HepG2 (cell line): ENCODE measurements at regions not wholly inside any gene's neighbourhood (a gene's known extent, or its start where the extent isn't known, plus 50 kb on each side); places are given as distances from the start of the nearest gene placed in this dataset.

Experiments
- ATAC-seq: fragments of 200-7000 bp; cut with Tn5 transposase; 3 replicates; pipeline ENCODE4 v1.9.1; 2020; ENCODE audit warnings: mild to moderate bottlenecking, moderate library complexity
- BruUV-seq: library from RNA; stranded (reverse); fragments of 400-500 nt; replicated peaks from 2 replicates; lab custom pipeline; 2021; lab: Mats Ljungman, UMichigan
- CTCF ChIA-PET: fragments of 300-600 bp; formaldehyde crosslinking; extraction: SDS; loops from one replicate; lab custom pipeline; 2021; ENCODE audit warnings: low total read pairs, inconsistent platforms, low intra/inter-chr PET ratio; lab: Yijun Ruan, JAX
- POLR2A ChIA-PET: fragments of 350-600 bp; sonication (Branson Sonifier 250); formaldehyde crosslinking; loops from one replicate; lab custom pipeline; 2020; ENCODE audit warnings: antibody characterized with exemption, inconsistent platforms; lab: Yijun Ruan, JAX
- DNase-seq: peaks from one replicate; pipeline ENCODE4 v3.0.0-alpha.2; 2015; ENCODE audit warnings: low spot score
- FAIRE-seq: peaks from 3 replicates; lab custom pipeline; 2011; peaks lifted over from hg19 to GRCh38; lab: Jason Lieb, UNC
- H2AFZ ChIP-seq: one replicate; pipeline ENCODE4 v1.6.1; 2011; ENCODE audit warnings: low read length, inconsistent platforms
- H3K27ac ChIP-seq: fragments of 300-600 bp; 3 replicates; pipeline ENCODE4 v1.8.0; 2011; ENCODE audit warnings: mixed run types, mild to moderate bottlenecking, mixed read lengths, low read length, inconsistent platforms; ENCODE audit not compliant: insufficient read depth; ENCODE audit errors: extremely low read length
- H3K27me3 ChIP-seq, 2 experiments: fragments of 200-600 bp in 1 of 2; 2 replicates in 1 of 2; 3 replicates in 1 of 2; pipeline versions ENCODE4 v1.6.0 to v1.8.0; 2011; ENCODE audit warnings: low read length in 2 of 2, mild to moderate bottlenecking in 2 of 2, moderate library complexity in 2 of 2, inconsistent platforms in 1 of 2; ENCODE audit not compliant: insufficient read depth in 2 of 2, control insufficient read depth in 1 of 2
- H3K36me3 ChIP-seq, 2 experiments: fragments of 200-600 bp in 1 of 2; replicated peaks in 1 of 2; 2 replicates in 1 of 2; 3 replicates in 1 of 2; pipeline versions ENCODE4 v1.5.1 to v1.8.0; 2011; ENCODE audit warnings: low read length in 2 of 2, inconsistent platforms in 1 of 2; ENCODE audit not compliant: insufficient read depth in 2 of 2, control insufficient read depth in 1 of 2
- H3K4me1 ChIP-seq: 2 replicates; pipeline ENCODE4 v1.5.1; 2012; ENCODE audit warnings: low read length, inconsistent platforms; ENCODE audit not compliant: insufficient read depth
- H3K4me2 ChIP-seq: 2 replicates; pipeline ENCODE4 v1.6.0; 2011; ENCODE audit warnings: low read depth, low read length, inconsistent platforms
- H3K4me3 ChIP-seq, 3 experiments: fragments of 200-600 bp in 1 of 3; sonication (generic), shearing (Covaris generic) in 1 of 3; replicated peaks in 1 of 3; 2 replicates each; pipeline ENCODE4 v1.5.1; 2011 to 2016; ENCODE audit warnings: low read length in 3 of 3, inconsistent platforms in 2 of 3, low read depth in 2 of 3, mild to moderate bottlenecking in 2 of 3, control low read depth in 1 of 3, mixed read lengths in 1 of 3; ENCODE audit not compliant: insufficient read depth in 1 of 3
- H3K79me2 ChIP-seq: one replicate; pipeline ENCODE4 v1.6.1; 2011; ENCODE audit warnings: low read length, inconsistent platforms; ENCODE audit not compliant: insufficient read depth
- H3K9ac ChIP-seq: 2 replicates; pipeline ENCODE4 v1.6.0; 2011; ENCODE audit warnings: mild to moderate bottlenecking, low read depth, low read length, inconsistent platforms; ENCODE audit not compliant: insufficient read depth
- H3K9me3 ChIP-seq: 2 replicates; pipeline ENCODE4 v1.5.1; 2012; ENCODE audit warnings: mild to moderate bottlenecking, low read length
- H4K20me1 ChIP-seq: 2 replicates; pipeline ENCODE4 v1.6.0; 2011; ENCODE audit warnings: inconsistent platforms, mild to moderate bottlenecking, low read length, moderate library complexity; ENCODE audit not compliant: insufficient read depth
- AKAP8 ChIP-seq: sonication (generic); formaldehyde crosslinking; IDR thresholded peaks from 2 replicates; pipeline ENCODE4 v1.5.1; 2020; ENCODE audit warnings: mild to moderate bottlenecking, missing genetic modification reagents
- CBX1 ChIP-seq: IDR thresholded peaks from one replicate; pipeline ENCODE4 v1.6.1; 2016; ENCODE audit warnings: antibody characterized with exemption, low read depth
- ELF1 ChIP-seq: sonication (generic); formaldehyde crosslinking; IDR thresholded peaks from 2 replicates; pipeline ENCODE4 v1.4.0; 2020; ENCODE audit warnings: missing genetic modification reagents
- GABPA ChIP-seq, 2 experiments: IDR thresholded peaks; 2 replicates each; pipeline ENCODE4 v1.6.1; 2011 to 2016; ENCODE audit warnings: low read depth in 2 of 2, low read length in 1 of 2, missing biosample characterization in 1 of 2, missing genetic modification characterization in 1 of 2
- GTF2F1 ChIP-seq: fragments of 150-350 bp; IDR thresholded peaks from 2 replicates; pipeline ENCODE4 v1.6.1; 2014; ENCODE audit warnings: low read length
- TAF1 ChIP-seq: sonication (generic); formaldehyde crosslinking; IDR thresholded peaks from 2 replicates; pipeline ENCODE4 v1.4.0; 2020; ENCODE audit warnings: missing genetic modification reagents
- TGIF2 ChIP-seq: IDR thresholded peaks from 2 replicates; pipeline ENCODE4 v1.6.1; 2016; ENCODE audit warnings: control low read depth, missing compliant biosample characterization
- WGBS: methylation state at CpG from one replicate; pipeline ENCODE4 v1.1.6; 2017; ENCODE audit warnings: low lambda C conversion rate; 5-methylcytosine and 5-hydroxymethylcytosine counted together
- in situ Hi-C: cut with HindIII; loops from 2 replicates; pipeline ENCODE4 v1.10.0; 2017; ENCODE audit warnings: low pct_unique_long_range_greater_than_20kb; ENCODE audit not compliant: extremely low pct_ligation_motif_present
- intact Hi-C: fragments of 100-400 bp; cut with micrococcal nuclease; formaldehyde crosslinking; loops from one replicate; pipeline ENCODE4 v1.10.0; 2022; ENCODE audit not compliant: unreplicated experiment
- TF ChIP-seq, protein P1 (sequence below): sonication (generic); formaldehyde crosslinking; IDR thresholded peaks from 2 replicates; pipeline ENCODE4 v1.5.0; 2020; ENCODE audit warnings: missing genetic modification reagents, mild to moderate bottlenecking, borderline replicate concordance
- TF ChIP-seq, protein P2 (sequence below): IDR thresholded peaks from 2 replicates; pipeline ENCODE4 v1.6.1; 2012; ENCODE audit warnings: low read length, improper control_type of control experiment

DNA sequence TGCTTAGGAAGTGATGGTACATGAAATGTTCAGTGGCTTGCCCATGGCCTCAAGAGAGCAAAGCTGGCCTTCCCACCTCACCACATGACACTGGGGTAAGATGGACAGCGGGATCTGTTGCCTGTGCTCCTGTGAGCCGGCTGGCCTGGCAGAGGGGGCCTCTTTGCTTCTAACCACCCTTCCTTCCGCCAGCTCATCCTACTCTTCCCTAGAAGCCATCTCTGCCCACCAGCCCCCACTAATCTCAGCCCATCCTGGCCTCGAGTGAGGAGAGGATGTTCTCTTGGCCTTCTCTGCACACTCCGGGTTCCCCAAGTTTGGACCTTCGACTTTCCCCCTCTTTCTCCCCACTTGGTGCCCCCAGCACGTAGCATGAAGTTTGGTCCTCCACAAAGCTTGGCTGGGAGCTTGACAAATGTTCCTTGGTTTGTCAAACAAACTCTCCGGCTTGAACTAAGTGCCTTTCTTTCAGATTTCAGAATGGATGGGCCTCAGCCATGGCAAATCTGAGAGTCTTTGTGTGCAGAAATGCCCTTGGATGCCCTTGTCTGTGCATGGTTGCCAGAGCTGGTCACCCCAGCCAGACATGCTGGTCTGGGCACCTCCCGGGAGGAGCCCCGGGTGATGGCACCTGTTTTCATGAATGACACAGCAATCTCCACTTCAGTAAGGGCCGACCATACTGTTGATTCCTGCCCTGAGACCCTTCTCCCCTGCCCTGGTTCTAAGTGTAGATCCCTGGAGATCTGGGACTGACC, 145.5 kb downstream of the URI1 start:
- ChIA-PET POLR2A (no interaction called here), CTCF (no interaction called here)
- H2AFZ ChIP-seq, result no peak overlapping the region
- H3K27ac ChIP-seq, result no peak overlapping the region
- no peaks in the 10 kb centered on the region for H3K79me2 ChIP-seq
- no peak overlapping the region for H3K4me3 ChIP-seq
- intact Hi-C loops, result no loop called here
- FAIRE-seq (no peak), DNase-seq (no peak), ATAC-seq (no peak)
- no peaks in the 10 kb centered on the region for H4K20me1 ChIP-seq
- peaks cover 4 to 17% of the 10 kb centered on the region in 2 experiments; a peak in 3 of 5 replicates for H3K27me3 ChIP-seq
- H3K36me3 ChIP-seq, result no peaks in the 10 kb centered on the region
- in situ Hi-C loops, result no loop called here
- no TSS peak for BruUV-seq
- H3K4me1 ChIP-seq, result no peaks in the 10 kb centered on the region
- no peak for TF ChIP-seq TAF1
- TF ChIP-seq, protein P1, sequence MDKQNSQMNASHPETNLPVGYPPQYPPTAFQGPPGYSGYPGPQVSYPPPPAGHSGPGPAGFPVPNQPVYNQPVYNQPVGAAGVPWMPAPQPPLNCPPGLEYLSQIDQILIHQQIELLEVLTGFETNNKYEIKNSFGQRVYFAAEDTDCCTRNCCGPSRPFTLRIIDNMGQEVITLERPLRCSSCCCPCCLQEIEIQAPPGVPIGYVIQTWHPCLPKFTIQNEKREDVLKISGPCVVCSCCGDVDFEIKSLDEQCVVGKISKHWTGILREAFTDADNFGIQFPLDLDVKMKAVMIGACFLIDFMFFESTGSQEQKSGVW (CRISPR knock-in tag), result no peak
- no peak for TF ChIP-seq ELF1 (CRISPR knock-in tag)
- TF ChIP-seq, protein P2, sequence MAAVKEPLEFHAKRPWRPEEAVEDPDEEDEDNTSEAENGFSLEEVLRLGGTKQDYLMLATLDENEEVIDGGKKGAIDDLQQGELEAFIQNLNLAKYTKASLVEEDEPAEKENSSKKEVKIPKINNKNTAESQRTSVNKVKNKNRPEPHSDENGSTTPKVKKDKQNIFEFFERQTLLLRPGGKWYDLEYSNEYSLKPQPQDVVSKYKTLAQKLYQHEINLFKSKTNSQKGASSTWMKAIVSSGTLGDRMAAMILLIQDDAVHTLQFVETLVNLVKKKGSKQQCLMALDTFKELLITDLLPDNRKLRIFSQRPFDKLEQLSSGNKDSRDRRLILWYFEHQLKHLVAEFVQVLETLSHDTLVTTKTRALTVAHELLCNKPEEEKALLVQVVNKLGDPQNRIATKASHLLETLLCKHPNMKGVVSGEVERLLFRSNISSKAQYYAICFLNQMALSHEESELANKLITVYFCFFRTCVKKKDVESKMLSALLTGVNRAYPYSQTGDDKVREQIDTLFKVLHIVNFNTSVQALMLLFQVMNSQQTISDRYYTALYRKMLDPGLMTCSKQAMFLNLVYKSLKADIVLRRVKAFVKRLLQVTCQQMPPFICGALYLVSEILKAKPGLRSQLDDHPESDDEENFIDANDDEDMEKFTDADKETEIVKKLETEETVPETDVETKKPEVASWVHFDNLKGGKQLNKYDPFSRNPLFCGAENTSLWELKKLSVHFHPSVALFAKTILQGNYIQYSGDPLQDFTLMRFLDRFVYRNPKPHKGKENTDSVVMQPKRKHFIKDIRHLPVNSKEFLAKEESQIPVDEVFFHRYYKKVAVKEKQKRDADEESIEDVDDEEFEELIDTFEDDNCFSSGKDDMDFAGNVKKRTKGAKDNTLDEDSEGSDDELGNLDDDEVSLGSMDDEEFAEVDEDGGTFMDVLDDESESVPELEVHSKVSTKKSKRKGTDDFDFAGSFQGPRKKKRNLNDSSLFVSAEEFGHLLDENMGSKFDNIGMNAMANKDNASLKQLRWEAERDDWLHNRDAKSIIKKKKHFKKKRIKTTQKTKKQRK, result no peak
- no peak for TF ChIP-seq GTF2F1
- no peak for TF ChIP-seq AKAP8 (CRISPR knock-in tag)
- no peak for TF ChIP-seq TGIF2 (CRISPR knock-in tag)
- TF ChIP-seq GABPA (IDR thresholded peaks at IDR 0.05; ENCODE audit: low read depth, low read length), result no peak
- no peak for TF ChIP-seq GABPA (CRISPR knock-in tag; IDR thresholded peaks at IDR 0.05; ENCODE audit: low read depth)
- no peak for TF ChIP-seq CBX1
- 13% methylated on average over 8 of the region's 11 CpGs for WGBS
- no peak overlapping the region for H3K9ac ChIP-seq
- no peak overlapping the region for H3K4me2 ChIP-seq
- no peaks in the 10 kb centered on the region for H3K9me3 ChIP-seq
